SKM-1 treated with dmso at 0.1 percent for 144 hours (cell line): ENCODE measurements at regions not wholly inside any gene's neighbourhood (a gene's known extent, or its start where the extent isn't known, plus 50 kb on each side); places are given as distances from the start of the nearest gene placed in this dataset.

Experiments
- DNase-seq: peaks from one replicate; lab custom pipeline; 2025; ENCODE audit not compliant: unreplicated experiment; lab: John Stamatoyannopoulos, UW

- DNase-seq: no peak
These were observed 555.9 kb downstream of the MIAT start for GRCh38 chr22:27213294-27213693.

- no peak for DNase-seq
These were observed 556.6 kb downstream of the MIAT start for GRCh38 chr22:27213766-27214581.

- DNase-seq: no peak
These were observed 557.3 kb downstream of the MIAT start for GRCh38 chr22:27214691-27215090.

- DNase-seq: no peak
These were observed 558.5 kb downstream of the MIAT start for GRCh38 chr22:27215871-27216270.

GRCh38 chr22:27216444-27216843 is 559.1 kb downstream of the MIAT start:
- DNase-seq: no peak

- no peak for DNase-seq
These were observed 559.8 kb downstream of the MIAT start for GRCh38 chr22:27217154-27217553.

- DNase-seq: no peak
These were observed 560.9 kb downstream of the MIAT start for GRCh38 chr22:27218012-27218920.

- no peak for DNase-seq
These were observed 561.6 kb downstream of the MIAT start for GRCh38 chr22:27219036-27219435.

- no peak for DNase-seq
These were observed 563.0 kb downstream of the MIAT start for GRCh38 chr22:27220339-27220738.

GRCh38 chr22:27222178-27222577 is 564.8 kb downstream of the MIAT start:
- no peak for DNase-seq

GRCh38 chr22:27223317-27224177 is 566.2 kb downstream of the MIAT start:
- no peak for DNase-seq

GRCh38 chr22:27224485-27225374 is 567.3 kb downstream of the MIAT start:
- DNase-seq: no peak

GRCh38 chr22:27226666-27227065 is 569.3 kb downstream of the MIAT start:
- no peak for DNase-seq

- no peak for DNase-seq
These were observed 571.4 kb downstream of the MIAT start for GRCh38 chr22:27228771-27229170.

GRCh38 chr22:27230189-27230588 is 571.4 kb downstream of the MN1 start:
- no peak for DNase-seq

- no peak for DNase-seq
These were observed 570.3 kb downstream of the MN1 start for GRCh38 chr22:27231266-27231665.

GRCh38 chr22:27232077-27232476 is 569.5 kb downstream of the MN1 start:
- no peak for DNase-seq

- no peak for DNase-seq
These were observed 564.3 kb downstream of the MN1 start for GRCh38 chr22:27237080-27237741.

GRCh38 chr22:27238935-27239510 is 562.5 kb downstream of the MN1 start:
- DNase-seq: no peak
